NCI-H2171 (cell line): ENCODE measurements at regions not wholly inside any gene's neighbourhood (a gene's known extent, or its start where the extent isn't known, plus 50 kb on each side); places are given as distances from the start of the nearest gene placed in this dataset.
"Not testable (repeated sequence)": the region's sequence is repeated elsewhere in the genome, so short reads cannot be mapped to it uniquely, and the experiment has no call there.

Experiments
- DNase-seq: peaks from one replicate; lab custom pipeline; 2025; lab: John Stamatoyannopoulos, UW

GRCh38 chr4:187789078-187789477 lies 206.5 kb upstream of the ZFP42 start:
- no peak for DNase-seq

- no peak for DNase-seq
These were observed 199.8 kb upstream of the ZFP42 start for GRCh38 chr4:187795737-187796136.

- no peak for DNase-seq
These were observed 197.2 kb upstream of the ZFP42 start for GRCh38 chr4:187798385-187798784.

GRCh38 chr4:187799735-187800134 lies 195.8 kb upstream of the ZFP42 start:
- no peak for DNase-seq

GRCh38 chr4:187811591-187811990 lies 184.0 kb upstream of the ZFP42 start:
- DNase-seq = no peak

GRCh38 chr4:187814737-187815465 lies 180.7 kb upstream of the ZFP42 start:
- no peak for DNase-seq

- DNase-seq = no peak
These were observed 168.8 kb upstream of the ZFP42 start for GRCh38 chr4:187826725-187827124.

- DNase-seq = no peak
These were observed 167.9 kb upstream of the ZFP42 start for GRCh38 chr4:187827631-187828030.

- DNase-seq = no peak
These were observed 155.8 kb upstream of the ZFP42 start for GRCh38 chr4:187839765-187840164.

- no peak for DNase-seq
These were observed 154.8 kb upstream of the ZFP42 start for GRCh38 chr4:187840814-187841213.

GRCh38 chr4:187849556-187850225 lies 145.9 kb upstream of the ZFP42 start:
- peak; percentile 48 for DNase-seq

- DNase-seq = no peak
These were observed 129.7 kb upstream of the ZFP42 start for GRCh38 chr4:187865914-187866313.

- DNase-seq = no peak
These were observed 112.5 kb upstream of the ZFP42 start for GRCh38 chr4:187883049-187883448.

GRCh38 chr4:187883836-187884475 lies 111.6 kb upstream of the ZFP42 start:
- DNase-seq = no peak

- no peak for DNase-seq
These were observed 107.7 kb upstream of the ZFP42 start for GRCh38 chr4:187887906-187888305.

GRCh38 chr4:187889651-187890050 lies 105.9 kb upstream of the ZFP42 start:
- DNase-seq = no peak

GRCh38 chr4:187893418-187893817 lies 102.2 kb upstream of the ZFP42 start:
- no peak for DNase-seq

GRCh38 chr4:187903106-187903505 lies 92.5 kb upstream of the ZFP42 start:
- no peak for DNase-seq

GRCh38 chr4:187903700-187904099 lies 91.9 kb upstream of the ZFP42 start:
- DNase-seq = no peak

GRCh38 chr4:187908079-187908561 lies 87.5 kb upstream of the ZFP42 start:
- DNase-seq = no peak

GRCh38 chr4:187908731-187909130 lies 86.8 kb upstream of the ZFP42 start:
- no peak for DNase-seq

GRCh38 chr4:187910741-187911140 lies 84.8 kb upstream of the ZFP42 start:
- no peak for DNase-seq

GRCh38 chr4:187915406-187915805 lies 80.2 kb upstream of the ZFP42 start:
- DNase-seq = not testable (repeated sequence)
